ENCODE measurements at regions not wholly inside any gene's neighbourhood (a gene's known extent, or its start where the extent isn't known, plus 50 kb on each side); places are given as distances from the start of the nearest gene placed in this dataset.

DNA sequence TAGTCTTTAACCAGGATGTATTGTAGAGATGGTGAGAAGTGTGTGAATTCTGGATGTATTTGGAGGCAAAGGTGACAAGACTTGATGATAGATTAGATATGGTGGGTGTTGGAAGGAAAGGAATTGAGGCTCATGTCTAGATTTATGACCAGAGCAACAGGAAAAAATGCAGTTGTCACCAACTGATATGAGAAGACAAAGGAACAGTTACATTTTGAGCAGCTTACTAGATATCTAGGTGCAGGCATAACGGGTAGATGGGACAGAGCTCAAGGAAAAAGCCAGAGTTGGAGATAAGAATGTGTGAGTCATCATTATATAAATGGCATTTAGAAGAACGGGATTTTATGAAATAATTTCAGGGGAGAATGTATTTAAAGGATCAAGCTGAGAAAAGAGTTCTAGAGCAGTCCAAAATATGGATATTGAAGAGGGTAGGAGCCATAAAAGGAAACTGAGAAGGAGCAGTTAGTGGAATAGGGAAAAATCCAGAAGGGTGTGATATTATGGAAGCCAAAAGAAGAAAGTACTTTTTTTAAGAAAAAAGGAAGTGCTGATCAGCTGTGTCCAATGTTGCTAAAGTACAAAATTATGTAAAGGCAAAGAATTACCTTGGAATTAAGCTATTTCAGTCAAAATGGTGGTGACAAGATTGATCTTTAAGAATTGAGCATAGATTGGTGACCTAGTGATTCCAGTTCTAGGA, 262.5 kb downstream of the CGGBP1 start:
- Mint-ChIP-seq H3K27ac (no peak overlapping the region), H3K27me3 (peaks cover 72% of the 10 kb centered on the region), H3K9me3 (no peaks in the 10 kb centered on the region), H3K36me3 (ENCODE audit: low read depth) (no peaks in the 10 kb centered on the region), H3K4me1 (ENCODE audit: low read depth) (peaks cover 14% of the 10 kb centered on the region), H3K4me3 (no peak overlapping the region)
- DNase-seq (no peak), ATAC-seq (ENCODE audit: poor library complexity) (no peak)
- TF ChIP-seq, protein P1, sequence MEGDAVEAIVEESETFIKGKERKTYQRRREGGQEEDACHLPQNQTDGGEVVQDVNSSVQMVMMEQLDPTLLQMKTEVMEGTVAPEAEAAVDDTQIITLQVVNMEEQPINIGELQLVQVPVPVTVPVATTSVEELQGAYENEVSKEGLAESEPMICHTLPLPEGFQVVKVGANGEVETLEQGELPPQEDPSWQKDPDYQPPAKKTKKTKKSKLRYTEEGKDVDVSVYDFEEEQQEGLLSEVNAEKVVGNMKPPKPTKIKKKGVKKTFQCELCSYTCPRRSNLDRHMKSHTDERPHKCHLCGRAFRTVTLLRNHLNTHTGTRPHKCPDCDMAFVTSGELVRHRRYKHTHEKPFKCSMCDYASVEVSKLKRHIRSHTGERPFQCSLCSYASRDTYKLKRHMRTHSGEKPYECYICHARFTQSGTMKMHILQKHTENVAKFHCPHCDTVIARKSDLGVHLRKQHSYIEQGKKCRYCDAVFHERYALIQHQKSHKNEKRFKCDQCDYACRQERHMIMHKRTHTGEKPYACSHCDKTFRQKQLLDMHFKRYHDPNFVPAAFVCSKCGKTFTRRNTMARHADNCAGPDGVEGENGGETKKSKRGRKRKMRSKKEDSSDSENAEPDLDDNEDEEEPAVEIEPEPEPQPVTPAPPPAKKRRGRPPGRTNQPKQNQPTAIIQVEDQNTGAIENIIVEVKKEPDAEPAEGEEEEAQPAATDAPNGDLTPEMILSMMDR (IDR thresholded peaks at IDR 0.05): no peak
- no peak overlapping the region for H3K4me3 ChIP-seq (ENCODE audit: low read length)
- POLR2A ChIA-PET: no interaction called here
- intact Hi-C loops (cut with DNase I, micrococcal nuclease): no loop called here
- peaks cover 14 to 46% of the 10 kb centered on the region in 2 experiments for H3K27me3 ChIP-seq (ENCODE audit: control insufficient read depth in 1 of 2, insufficient read depth in 2 of 2, low read length in 2 of 2)
- no peaks in the 10 kb centered on the region for H3K36me3 ChIP-seq (ENCODE audit: insufficient read depth, low read length)
- peaks cover 11% of the 10 kb centered on the region for H3K4me1 ChIP-seq (ENCODE audit: insufficient read depth, low read length)
- H3K9me3 ChIP-seq (ENCODE audit: control insufficient read depth in 1 of 2, insufficient read depth in 1 of 2, low read length in 2 of 2): no peaks in the 10 kb centered on the region
- CTCF ChIA-PET: interaction anchor here (1.3 kb wide), 1 partner anchor 36 kb away, joined by 3 read pairs; no protein-coding TSS in a partner anchor
- no peak overlapping the region for H3K27ac ChIP-seq (ENCODE audit: low read depth in 1 of 2, low read length in 2 of 2)

DNA sequence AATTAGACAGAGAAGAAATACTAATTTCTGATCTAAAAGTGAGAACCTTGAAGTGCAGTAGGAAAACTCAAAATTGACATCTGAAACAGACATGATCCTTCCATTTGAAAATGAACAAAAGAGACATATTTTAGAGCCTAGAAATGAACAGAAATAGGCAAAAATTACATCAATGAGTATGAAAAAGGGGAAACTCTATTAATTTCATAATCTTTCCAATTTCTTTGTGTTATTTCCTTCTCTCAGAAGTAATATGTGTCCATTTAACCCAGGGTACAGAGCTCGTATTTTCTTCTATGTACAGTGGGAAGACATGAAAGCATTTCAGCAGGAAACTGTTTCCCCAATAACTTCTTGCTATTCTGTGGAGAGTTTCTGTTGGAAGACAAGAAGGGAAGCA, 263.1 kb downstream of the CGGBP1 start:
- Histone ChIP-seq H3K27ac (ENCODE audit: low read depth in 1 of 2, low read length in 2 of 2) (no peak overlapping the region), H3K4me1 (ENCODE audit: insufficient read depth, low read length) (peaks cover 11% of the 10 kb centered on the region), H3K4me3 (ENCODE audit: low read length) (no peak overlapping the region), H3K27me3 (ENCODE audit: control insufficient read depth in 1 of 2, insufficient read depth in 2 of 2, low read length in 2 of 2) (peaks cover 14 to 52% of the 10 kb centered on the region in 2 experiments), H3K36me3 (ENCODE audit: insufficient read depth, low read length) (no peaks in the 10 kb centered on the region), H3K9me3 (ENCODE audit: control insufficient read depth in 1 of 2, insufficient read depth in 1 of 2, low read length in 2 of 2) (no peaks in the 10 kb centered on the region)
- Mint-ChIP-seq H3K36me3 (ENCODE audit: low read depth) (no peaks in the 10 kb centered on the region), H3K4me1 (ENCODE audit: low read depth) (peaks cover 14% of the 10 kb centered on the region), H3K27ac (no peak overlapping the region), H3K27me3 (peaks cover 78% of the 10 kb centered on the region), H3K4me3 (no peak overlapping the region), H3K9me3 (no peaks in the 10 kb centered on the region)
- DNase-seq: no peak
- ATAC-seq (ENCODE audit: poor library complexity): no peak
- ChIA-PET POLR2A (no interaction called here), CTCF (no interaction called here)
- intact Hi-C loops (cut with DNase I, micrococcal nuclease): no loop called here
- TF ChIP-seq, protein P1 (IDR thresholded peaks at IDR 0.05): no peak

DNA sequence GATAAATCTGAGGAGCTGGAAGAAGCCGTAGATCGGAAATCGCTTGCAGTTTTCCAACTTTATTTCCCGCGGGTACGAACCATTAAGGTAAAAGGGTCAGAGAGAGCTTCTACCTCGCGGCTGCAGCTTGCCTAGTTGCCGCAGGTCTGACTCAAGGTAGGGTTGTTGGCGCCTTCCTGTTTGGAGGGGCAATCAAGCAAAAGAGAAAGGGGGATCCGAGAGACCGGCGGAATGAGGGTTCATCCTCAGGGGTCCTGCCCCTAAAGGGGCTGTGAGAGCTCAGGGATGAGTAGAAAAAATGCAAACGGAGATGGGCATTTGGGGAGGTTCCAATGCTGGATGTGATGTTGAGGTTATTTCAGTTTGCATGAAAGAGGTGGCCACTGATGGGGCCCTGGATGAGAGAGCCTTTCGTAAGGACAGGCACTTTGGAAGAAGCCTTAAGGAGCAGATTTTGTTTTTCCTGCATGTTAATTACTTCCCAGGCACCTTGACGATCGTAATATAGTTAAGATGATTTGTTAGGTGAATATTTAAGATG, 265.4 kb downstream of the CGGBP1 start:
- Histone ChIP-seq H3K4me1 (ENCODE audit: insufficient read depth, low read length) (peaks cover 11% of the 10 kb centered on the region), H3K27me3 (ENCODE audit: control insufficient read depth in 1 of 2, insufficient read depth in 2 of 2, low read length in 2 of 2) (peaks cover 14 to 51% of the 10 kb centered on the region in 2 experiments), H3K27ac (ENCODE audit: low read depth in 1 of 2, low read length in 2 of 2) (no peak overlapping the region), H3K4me3 (ENCODE audit: low read length) (peak overlapping the region; percentile 22), H3K9me3 (ENCODE audit: control insufficient read depth in 1 of 2, insufficient read depth in 1 of 2, low read length in 2 of 2) (no peaks in the 10 kb centered on the region), H3K36me3 (ENCODE audit: insufficient read depth, low read length) (no peaks in the 10 kb centered on the region)
- intact Hi-C loops (cut with DNase I, micrococcal nuclease): no loop called here
- H3K36me3 Mint-ChIP-seq (ENCODE audit: low read depth): no peaks in the 10 kb centered on the region
- ChIA-PET CTCF (no interaction called here), POLR2A (no interaction called here)
- peaks cover 80% of the 10 kb centered on the region for H3K27me3 Mint-ChIP-seq
- H3K9me3 Mint-ChIP-seq: no peaks in the 10 kb centered on the region
- ATAC-seq (ENCODE audit: poor library complexity) (no peak), DNase-seq (peak in 1 of 14 experiments; percentile 6)
- H3K27ac Mint-ChIP-seq: no peak overlapping the region
- peaks cover 14% of the 10 kb centered on the region for H3K4me1 Mint-ChIP-seq (ENCODE audit: low read depth)
- TF ChIP-seq, protein P1 (IDR thresholded peaks at IDR 0.05): no peak
- H3K4me3 Mint-ChIP-seq: peak overlapping the region; percentile 32

All from CD4-positive, alpha-beta T cell (primary cell).